LNCaP clone FGC (cell line): ENCODE measurements at regions not wholly inside any gene's neighbourhood (a gene's known extent, or its start where the extent isn't known, plus 50 kb on each side); places are given as distances from the start of the nearest gene placed in this dataset.

Source experiments
- DNase-seq: peaks from one replicate; pipeline ENCODE4 v3.0.0-alpha.2; 2011; ENCODE audit warnings: low read depth
- H3K4me3 ChIP-seq: 2 replicates; pipeline ENCODE4 v1.5.1; 2011; ENCODE audit warnings: mild to moderate bottlenecking, low read depth, low read length, control low read depth
- CTCF ChIP-seq: IDR thresholded peaks from 2 replicates; pipeline ENCODE4 v1.5.1; 2012; ENCODE audit warnings: mild to moderate bottlenecking; ENCODE audit not compliant: control insufficient read depth, insufficient read depth; ENCODE audit errors: extremely low read depth

- no peak for TF ChIP-seq CTCF
- H3K4me3 ChIP-seq = no peak overlapping the region
- no peak for DNase-seq
Measured at GRCh38 chr13:102960959-102961358, 105.3 kb downstream of the SLC10A2 start.

- H3K4me3 ChIP-seq = no peak overlapping the region
- no peak for TF ChIP-seq CTCF
- no peak for DNase-seq
Measured at GRCh38 chr13:102956449-102956848, 109.8 kb downstream of the SLC10A2 start.

- DNase-seq = no peak
Measured at GRCh38 chr13:102954350-102954749, 108.5 kb downstream of the ERCC5 start.

GRCh38 chr13:102951808-102952207, 106.0 kb downstream of the ERCC5 start:
- no peak for DNase-seq
- H3K4me3 ChIP-seq = no peak overlapping the region
- TF ChIP-seq CTCF = no peak

More at GRCh38 chr13:102954350-102954749, 108.5 kb downstream of the ERCC5 start:
- TF ChIP-seq CTCF = no peak
- H3K4me3 ChIP-seq = no peak overlapping the region

- TF ChIP-seq CTCF = peak; percentile 42
- DNase-seq = peak; percentile 37
- H3K4me3 ChIP-seq = no peak overlapping the region
Measured at GRCh38 chr13:102947745-102948405, 102.0 kb downstream of the ERCC5 start.

- TF ChIP-seq CTCF = no peak
- no peak for DNase-seq
- no peak overlapping the region for H3K4me3 ChIP-seq
Measured at GRCh38 chr13:102945886-102946285, 100.1 kb downstream of the ERCC5 start.

- peak; percentile 59 for DNase-seq
- no peak for TF ChIP-seq CTCF
- no peak overlapping the region for H3K4me3 ChIP-seq
Measured at GRCh38 chr13:102945324-102945815, 99.5 kb downstream of the ERCC5 start.
